ENCODE measurements at regions not wholly inside any gene's neighbourhood (a gene's known extent, or its start where the extent isn't known, plus 50 kb on each side); places are given as distances from the start of the nearest gene placed in this dataset.

GRCh38 chr14:65203574-65203973 lies 101.3 kb upstream of the MAX start:
- TF ChIP-seq KDM3A (CRISPR knock-in tag; IDR thresholded peaks at IDR 0.05; ENCODE audit: low read depth) (no peak), ZNF446 (CRISPR knock-in tag; IDR thresholded peaks at IDR 0.05) (no peak), CREB1 (IDR thresholded peaks at IDR 0.05) (no peak), CREB1 (CRISPR knock-in tag; IDR thresholded peaks at IDR 0.05) (no peak), ASH2L (IDR thresholded peaks at IDR 0.05; ENCODE audit: insufficient read length, low read depth, low read length) (no peak), ESRRA (CRISPR knock-in tag; IDR thresholded peaks at IDR 0.05; ENCODE audit: low read depth) (no peak), AHR (CRISPR knock-in tag; IDR thresholded peaks at IDR 0.05) (no peak), RAD51 (IDR thresholded peaks at IDR 0.05; ENCODE audit: borderline replicate concordance) (no peak), REPIN1 (CRISPR knock-in tag; IDR thresholded peaks at IDR 0.05; ENCODE audit: borderline replicate concordance, low read depth) (no peak), ELF1 (CRISPR knock-in tag; IDR thresholded peaks at IDR 0.05) (no peak), SRF (IDR thresholded peaks at IDR 0.05; ENCODE audit: low read depth, low read length) (no peak), HIVEP1 (CRISPR knock-in tag; IDR thresholded peaks at IDR 0.05) (no peak), ZNF816 (CRISPR knock-in tag; IDR thresholded peaks at IDR 0.05; ENCODE audit: borderline replicate concordance) (no peak), ISX (CRISPR knock-in tag; conservative IDR thresholded peaks at IDR 0.05) (no peak), ZNF558 (CRISPR knock-in tag; IDR thresholded peaks at IDR 0.05; ENCODE audit: borderline replicate concordance) (no peak), PRDM10 (CRISPR knock-in tag; IDR thresholded peaks at IDR 0.05; ENCODE audit: low read depth) (no peak), HNRNPUL1 (IDR thresholded peaks at IDR 0.05; ENCODE audit: low read depth, low read length) (no peak), ZNF570 (CRISPR knock-in tag; IDR thresholded peaks at IDR 0.05; ENCODE audit: borderline replicate concordance) (no peak), PRMT3 (CRISPR knock-in tag; IDR thresholded peaks at IDR 0.05; ENCODE audit: borderline replicate concordance, low read depth) (no peak)
- FAIRE-seq, result no peak
- in situ Hi-C loops (cut with HindIII; ENCODE audit: extremely low pct_ligation_motif_present, low pct_unique_long_range_greater_than_20kb) (no loop called here), intact Hi-C loops (cut with micrococcal nuclease; ENCODE audit: unreplicated experiment) (no loop called here)
- WGBS (ENCODE audit: low lambda C conversion rate), result 57% methylated on average over 5 of the region's 5 CpGs
- Histone ChIP-seq H3K79me2 (ENCODE audit: insufficient read depth, low read length) (no peaks in the 10 kb centered on the region), H3K36me3 (replicated peaks in 1 of 2; ENCODE audit: control insufficient read depth in 1 of 2, insufficient read depth in 2 of 2, low read length in 2 of 2) (no peaks in the 10 kb centered on the region), H2AFZ (ENCODE audit: low read length) (no peak overlapping the region), H3K27me3 (ENCODE audit: control insufficient read depth in 1 of 2, insufficient read depth in 2 of 2, low read length in 2 of 2) (no peaks in the 10 kb centered on the region; a peak in 1 of 5 replicates), H4K20me1 (ENCODE audit: insufficient read depth, low read length) (no peaks in the 10 kb centered on the region), H3K4me3 (replicated peaks in 1 of 3; ENCODE audit: insufficient read depth in 1 of 3, low read depth in 2 of 3, low read length in 3 of 3) (no peak overlapping the region), H3K4me2 (ENCODE audit: low read depth, low read length) (no peak overlapping the region), H3K27ac (ENCODE audit: extremely low read length, insufficient read depth, low read length) (no peak overlapping the region), H3K9ac (ENCODE audit: insufficient read depth, low read depth, low read length) (no peak overlapping the region), H3K9me3 (ENCODE audit: low read length) (no peaks in the 10 kb centered on the region), H3K4me1 (ENCODE audit: insufficient read depth, low read length) (peaks cover 31% of the 10 kb centered on the region)
- ChIA-PET POLR2A (no interaction called here), CTCF (ENCODE audit: low intra/inter-chr PET ratio, low total read pairs) (no interaction called here)
- ATAC-seq, result no peak
- no TSS peak for BruUV-seq (replicated peaks)
- no peak for DNase-seq (ENCODE audit: low spot score)
